ENCODE measurements at regions not wholly inside any gene's neighbourhood (a gene's known extent, or its start where the extent isn't known, plus 50 kb on each side); places are given as distances from the start of the nearest gene placed in this dataset.

GRCh38 chr12:41777064-41777790 is 367.4 kb downstream of the GXYLT1 start:
- TF ChIP-seq, protein P1, sequence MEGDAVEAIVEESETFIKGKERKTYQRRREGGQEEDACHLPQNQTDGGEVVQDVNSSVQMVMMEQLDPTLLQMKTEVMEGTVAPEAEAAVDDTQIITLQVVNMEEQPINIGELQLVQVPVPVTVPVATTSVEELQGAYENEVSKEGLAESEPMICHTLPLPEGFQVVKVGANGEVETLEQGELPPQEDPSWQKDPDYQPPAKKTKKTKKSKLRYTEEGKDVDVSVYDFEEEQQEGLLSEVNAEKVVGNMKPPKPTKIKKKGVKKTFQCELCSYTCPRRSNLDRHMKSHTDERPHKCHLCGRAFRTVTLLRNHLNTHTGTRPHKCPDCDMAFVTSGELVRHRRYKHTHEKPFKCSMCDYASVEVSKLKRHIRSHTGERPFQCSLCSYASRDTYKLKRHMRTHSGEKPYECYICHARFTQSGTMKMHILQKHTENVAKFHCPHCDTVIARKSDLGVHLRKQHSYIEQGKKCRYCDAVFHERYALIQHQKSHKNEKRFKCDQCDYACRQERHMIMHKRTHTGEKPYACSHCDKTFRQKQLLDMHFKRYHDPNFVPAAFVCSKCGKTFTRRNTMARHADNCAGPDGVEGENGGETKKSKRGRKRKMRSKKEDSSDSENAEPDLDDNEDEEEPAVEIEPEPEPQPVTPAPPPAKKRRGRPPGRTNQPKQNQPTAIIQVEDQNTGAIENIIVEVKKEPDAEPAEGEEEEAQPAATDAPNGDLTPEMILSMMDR (conservative IDR thresholded peaks at IDR 0.05; ENCODE audit: low read length) = no peak
- TF ChIP-seq EZH2phosphoT487 (IDR thresholded peaks at IDR 0.05; ENCODE audit: borderline replicate concordance) = no peak

Measured in Loucy (cell line).